ENCODE measurements at regions not wholly inside any gene's neighbourhood (a gene's known extent, or its start where the extent isn't known, plus 50 kb on each side); places are given as distances from the start of the nearest gene placed in this dataset.
A peak's percentile ranks its signal among the peaks of the same experiment; 100 is the strongest.

DNA sequence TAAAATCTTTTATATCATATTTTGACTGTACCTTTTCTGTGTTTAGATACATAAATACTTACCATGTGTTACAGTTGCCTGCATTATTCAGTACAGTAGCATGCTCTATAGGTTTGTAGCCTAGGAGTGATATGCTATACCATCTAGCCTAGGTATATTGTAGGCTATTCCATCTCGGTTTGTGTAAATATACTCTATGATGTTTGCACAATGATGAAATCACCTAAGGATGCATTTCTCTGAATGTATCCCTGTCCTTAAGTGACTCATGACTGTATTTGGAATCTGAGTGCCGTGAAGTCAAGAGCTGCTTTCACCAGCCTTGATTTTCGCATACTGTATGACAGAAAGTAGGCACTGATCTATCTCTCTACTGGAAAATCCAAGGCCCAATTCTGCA lies 129.9 kb downstream of the UTRN start (continued):
- TF ChIP-seq YEATS4 (CRISPR knock-in tag; IDR thresholded peaks at IDR 0.05; ENCODE audit: borderline replicate concordance), result 0 out of 2 replicates have a peak, but pooled peaks have one; percentile 29
- no peak for TF ChIP-seq ZNF780A (CRISPR knock-in tag; IDR thresholded peaks at IDR 0.05)
- TF ChIP-seq CHD4 (IDR thresholded peaks at IDR 0.05; ENCODE audit: borderline replicate concordance, low read length), result no peak
- TF ChIP-seq E2F1 (CRISPR knock-in tag; IDR thresholded peaks at IDR 0.05), result no peak
- TF ChIP-seq, protein P1, sequence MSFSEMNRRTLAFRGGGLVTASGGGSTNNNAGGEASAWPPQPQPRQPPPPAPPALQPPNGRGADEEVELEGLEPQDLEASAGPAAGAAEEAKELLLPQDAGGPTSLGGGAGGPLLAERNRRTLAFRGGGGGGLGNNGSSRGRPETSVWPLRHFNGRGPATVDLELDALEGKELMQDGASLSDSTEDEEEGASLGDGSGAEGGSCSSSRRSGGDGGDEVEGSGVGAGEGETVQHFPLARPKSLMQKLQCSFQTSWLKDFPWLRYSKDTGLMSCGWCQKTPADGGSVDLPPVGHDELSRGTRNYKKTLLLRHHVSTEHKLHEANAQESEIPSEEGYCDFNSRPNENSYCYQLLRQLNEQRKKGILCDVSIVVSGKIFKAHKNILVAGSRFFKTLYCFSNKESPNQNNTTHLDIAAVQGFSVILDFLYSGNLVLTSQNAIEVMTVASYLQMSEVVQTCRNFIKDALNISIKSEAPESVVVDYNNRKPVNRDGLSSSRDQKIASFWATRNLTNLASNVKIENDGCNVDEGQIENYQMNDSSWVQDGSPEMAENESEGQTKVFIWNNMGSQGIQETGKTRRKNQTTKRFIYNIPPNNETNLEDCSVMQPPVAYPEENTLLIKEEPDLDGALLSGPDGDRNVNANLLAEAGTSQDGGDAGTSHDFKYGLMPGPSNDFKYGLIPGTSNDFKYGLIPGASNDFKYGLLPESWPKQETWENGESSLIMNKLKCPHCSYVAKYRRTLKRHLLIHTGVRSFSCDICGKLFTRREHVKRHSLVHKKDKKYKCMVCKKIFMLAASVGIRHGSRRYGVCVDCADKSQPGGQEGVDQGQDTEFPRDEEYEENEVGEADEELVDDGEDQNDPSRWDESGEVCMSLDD (CRISPR knock-in tag; IDR thresholded peaks at IDR 0.05; ENCODE audit: borderline replicate concordance), result no peak
- no peak; the same call in 1 of the 2 replicates for TF ChIP-seq ZNF33A (CRISPR knock-in tag; IDR thresholded peaks at IDR 0.05; ENCODE audit: borderline replicate concordance)
- TF ChIP-seq, protein P2, sequence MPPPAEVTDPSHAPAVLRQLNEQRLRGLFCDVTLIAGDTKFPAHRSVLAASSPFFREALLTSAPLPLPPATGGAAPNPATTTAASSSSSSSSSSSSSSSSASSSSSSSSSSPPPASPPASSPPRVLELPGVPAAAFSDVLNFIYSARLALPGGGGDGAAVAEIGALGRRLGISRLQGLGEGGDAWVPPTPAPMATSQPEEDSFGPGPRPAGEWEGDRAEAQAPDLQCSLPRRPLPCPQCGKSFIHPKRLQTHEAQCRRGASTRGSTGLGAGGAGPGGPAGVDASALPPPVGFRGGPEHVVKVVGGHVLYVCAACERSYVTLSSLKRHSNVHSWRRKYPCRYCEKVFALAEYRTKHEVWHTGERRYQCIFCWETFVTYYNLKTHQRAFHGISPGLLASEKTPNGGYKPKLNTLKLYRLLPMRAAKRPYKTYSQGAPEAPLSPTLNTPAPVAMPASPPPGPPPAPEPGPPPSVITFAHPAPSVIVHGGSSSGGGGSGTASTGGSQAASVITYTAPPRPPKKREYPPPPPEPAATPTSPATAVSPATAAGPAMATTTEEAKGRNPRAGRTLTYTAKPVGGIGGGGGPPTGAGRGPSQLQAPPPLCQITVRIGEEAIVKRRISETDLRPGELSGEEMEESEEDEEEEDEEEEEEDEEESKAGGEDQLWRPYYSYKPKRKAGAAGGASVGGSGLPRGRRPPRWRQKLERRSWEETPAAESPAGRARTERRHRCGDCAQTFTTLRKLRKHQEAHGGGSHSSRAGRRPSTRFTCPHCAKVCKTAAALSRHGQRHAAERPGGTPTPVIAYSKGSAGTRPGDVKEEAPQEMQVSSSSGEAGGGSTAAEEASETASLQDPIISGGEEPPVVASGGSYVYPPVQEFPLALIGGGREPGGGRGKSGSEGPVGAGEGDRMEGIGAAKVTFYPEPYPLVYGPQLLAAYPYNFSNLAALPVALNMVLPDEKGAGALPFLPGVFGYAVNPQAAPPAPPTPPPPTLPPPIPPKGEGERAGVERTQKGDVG (CRISPR knock-in tag; IDR thresholded peaks at IDR 0.05; ENCODE audit: borderline replicate concordance), result no peak
- no peak for TF ChIP-seq ZNF441 (CRISPR knock-in tag; IDR thresholded peaks at IDR 0.05; ENCODE audit: borderline replicate concordance)
- no peak for TF ChIP-seq ZNF550 (CRISPR knock-in tag; IDR thresholded peaks at IDR 0.05; ENCODE audit: borderline replicate concordance)
- no peak for TF ChIP-seq ZFX (CRISPR knock-in tag; IDR thresholded peaks at IDR 0.05; ENCODE audit: low read depth)
- no peak for TF ChIP-seq SALL2 (CRISPR knock-in tag; IDR thresholded peaks at IDR 0.05)
- no peak for TF ChIP-seq ETV6 (CRISPR knock-in tag; conservative IDR thresholded peaks at IDR 0.05)
- no peak for TF ChIP-seq ZBTB42 (CRISPR knock-in tag; IDR thresholded peaks at IDR 0.05)
- no peak for TF ChIP-seq ARID2 (CRISPR knock-in tag; IDR thresholded peaks at IDR 0.05; ENCODE audit: borderline replicate concordance)
- no peak for TF ChIP-seq ZNF350 (CRISPR knock-in tag; IDR thresholded peaks at IDR 0.05; ENCODE audit: borderline replicate concordance, low read depth)
- 0 out of 2 replicates have a peak, but pooled peaks have one; percentile 65 for TF ChIP-seq ZNF24 (IDR thresholded peaks at IDR 0.05)
- no peak for TF ChIP-seq ZZZ3 (CRISPR knock-in tag; IDR thresholded peaks at IDR 0.05; ENCODE audit: borderline replicate concordance)
- no peak for TF ChIP-seq SP2 (CRISPR knock-in tag; IDR thresholded peaks at IDR 0.05)
- TF ChIP-seq EED (CRISPR knock-in tag; IDR thresholded peaks at IDR 0.05), result no peak
- TF ChIP-seq ZNF20 (CRISPR knock-in tag; IDR thresholded peaks at IDR 0.05), result no peak
- TF ChIP-seq ZBTB38 (CRISPR knock-in tag; IDR thresholded peaks at IDR 0.05), result no peak
- 0 out of 2 replicates have a peak, but pooled peaks have one; percentile 17 for TF ChIP-seq ZNF770 (CRISPR knock-in tag; IDR thresholded peaks at IDR 0.05)

Measured in HepG2 (cell line).